Mammary epithelial cell (primary cell): ENCODE measurements at regions not wholly inside any gene's neighbourhood (a gene's known extent, or its start where the extent isn't known, plus 50 kb on each side); places are given as distances from the start of the nearest gene placed in this dataset.

Experiments
- EZH2 ChIP-seq: IDR thresholded peaks from 2 replicates; pipeline ENCODE4 v1.6.1; 2012; ENCODE audit warnings: low read length, inconsistent platforms, borderline replicate concordance
- TF ChIP-seq, protein P1 (sequence below), 2 donors: IDR thresholded peaks in 1 of 2; conservative IDR thresholded peaks in 1 of 2; 2 replicates each; pipeline ENCODE4 v1.5.1; 2011 to 2012; ENCODE audit warnings: inconsistent platforms in 2 of 2, low read length in 2 of 2, mild to moderate bottlenecking in 2 of 2, control low read depth in 1 of 2, low read depth in 1 of 2; ENCODE audit not compliant: insufficient read depth in 1 of 2; ENCODE audit errors: extremely low read depth in 1 of 2

DNA sequence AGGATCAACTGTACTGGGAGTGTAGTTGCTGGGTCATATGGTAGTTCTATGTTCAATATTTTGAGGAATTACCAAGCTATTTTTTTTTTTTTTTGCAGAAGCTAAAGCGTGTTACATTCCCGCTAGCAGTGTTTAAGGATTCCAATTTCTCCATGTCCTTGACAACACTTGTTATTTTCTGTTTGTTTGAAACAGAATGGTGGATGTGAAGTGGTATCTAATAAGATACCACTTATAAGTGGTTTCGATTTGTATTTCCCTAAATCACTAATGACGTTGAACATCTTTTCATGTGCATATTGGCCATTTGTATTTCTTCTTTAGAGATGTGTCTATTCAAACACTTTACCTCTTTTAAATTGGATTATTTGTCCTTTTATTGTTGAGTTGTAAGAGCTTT is 112.2 kb downstream of the DISP1 start:
- TF ChIP-seq, protein P1, sequence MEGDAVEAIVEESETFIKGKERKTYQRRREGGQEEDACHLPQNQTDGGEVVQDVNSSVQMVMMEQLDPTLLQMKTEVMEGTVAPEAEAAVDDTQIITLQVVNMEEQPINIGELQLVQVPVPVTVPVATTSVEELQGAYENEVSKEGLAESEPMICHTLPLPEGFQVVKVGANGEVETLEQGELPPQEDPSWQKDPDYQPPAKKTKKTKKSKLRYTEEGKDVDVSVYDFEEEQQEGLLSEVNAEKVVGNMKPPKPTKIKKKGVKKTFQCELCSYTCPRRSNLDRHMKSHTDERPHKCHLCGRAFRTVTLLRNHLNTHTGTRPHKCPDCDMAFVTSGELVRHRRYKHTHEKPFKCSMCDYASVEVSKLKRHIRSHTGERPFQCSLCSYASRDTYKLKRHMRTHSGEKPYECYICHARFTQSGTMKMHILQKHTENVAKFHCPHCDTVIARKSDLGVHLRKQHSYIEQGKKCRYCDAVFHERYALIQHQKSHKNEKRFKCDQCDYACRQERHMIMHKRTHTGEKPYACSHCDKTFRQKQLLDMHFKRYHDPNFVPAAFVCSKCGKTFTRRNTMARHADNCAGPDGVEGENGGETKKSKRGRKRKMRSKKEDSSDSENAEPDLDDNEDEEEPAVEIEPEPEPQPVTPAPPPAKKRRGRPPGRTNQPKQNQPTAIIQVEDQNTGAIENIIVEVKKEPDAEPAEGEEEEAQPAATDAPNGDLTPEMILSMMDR (conservative IDR thresholded peaks at IDR 0.05 in 1 of 2, IDR thresholded peaks at IDR 0.05 in 1 of 2; ENCODE audit: extremely low read depth in 1 of 2, insufficient read depth in 1 of 2, low read depth in 1 of 2, low read length in 2 of 2), result no peak
- TF ChIP-seq EZH2, result no peak
